ENCODE measurements at regions not wholly inside any gene's neighbourhood (a gene's known extent, or its start where the extent isn't known, plus 50 kb on each side); places are given as distances from the start of the nearest gene placed in this dataset.
"Not testable (repeated sequence)": the region's sequence is repeated elsewhere in the genome, so short reads cannot be mapped to it uniquely, and the experiment has no call there.

- Histone ChIP-seq H3K9me2 (replicated peaks; ENCODE audit: low read depth, low read length) (no peaks in the 10 kb centered on the region), H3K79me2 (ENCODE audit: insufficient read depth, low read length) (no peaks in the 10 kb centered on the region), H3K4me3 (ENCODE audit: low read length, poor library complexity, severe bottlenecking) (no peak overlapping the region), H3K9me3 (ENCODE audit: insufficient read depth, low read depth, low read length) (no peaks in the 10 kb centered on the region), H3K4me1 (ENCODE audit: insufficient read depth, low read length, poor library complexity, severe bottlenecking) (peaks cover 9% of the 10 kb centered on the region), H3K4me2 (ENCODE audit: low read depth, low read length, poor library complexity, severe bottlenecking) (no peak overlapping the region), H3K27me3 (ENCODE audit: insufficient read depth, low read length, poor library complexity, severe bottlenecking) (no peaks in the 10 kb centered on the region), H2AFZ (ENCODE audit: low read length) (no peak overlapping the region), H3K36me3 (ENCODE audit: insufficient read depth, low read length) (no peaks in the 10 kb centered on the region), H3K9ac (ENCODE audit: low read depth, low read length, poor library complexity, severe bottlenecking) (no peak overlapping the region), H3F3A (ENCODE audit: low read depth) (no peaks in the 10 kb centered on the region), H4K20me1 (ENCODE audit: insufficient read depth, low read length, poor library complexity, severe bottlenecking) (no peaks in the 10 kb centered on the region)
- no peak for TF ChIP-seq EZH2phosphoT487 (IDR thresholded peaks at IDR 0.05; ENCODE audit: borderline replicate concordance)
- TF ChIP-seq CTCF (conservative IDR thresholded peaks at IDR 0.05; ENCODE audit: low read length) = no peak
Measured at GRCh38 chr5:136563489-136563888, 198.1 kb upstream of the TRPC7 start.

- Histone ChIP-seq H3K9ac (ENCODE audit: low read depth, low read length, poor library complexity, severe bottlenecking) (no peak overlapping the region), H2AFZ (ENCODE audit: low read length) (no peak overlapping the region), H3K27me3 (ENCODE audit: insufficient read depth, low read length, poor library complexity, severe bottlenecking) (no peaks in the 10 kb centered on the region), H3K4me1 (ENCODE audit: insufficient read depth, low read length, poor library complexity, severe bottlenecking) (peaks cover 9% of the 10 kb centered on the region), H3K36me3 (ENCODE audit: insufficient read depth, low read length) (no peaks in the 10 kb centered on the region), H3K9me2 (replicated peaks; ENCODE audit: low read depth, low read length) (no peaks in the 10 kb centered on the region), H3F3A (ENCODE audit: low read depth) (no peaks in the 10 kb centered on the region), H3K4me2 (ENCODE audit: low read depth, low read length, poor library complexity, severe bottlenecking) (no peak overlapping the region), H3K9me3 (ENCODE audit: insufficient read depth, low read depth, low read length) (no peaks in the 10 kb centered on the region), H4K20me1 (ENCODE audit: insufficient read depth, low read length, poor library complexity, severe bottlenecking) (no peaks in the 10 kb centered on the region), H3K4me3 (ENCODE audit: low read length, poor library complexity, severe bottlenecking) (no peak overlapping the region), H3K79me2 (ENCODE audit: insufficient read depth, low read length) (no peaks in the 10 kb centered on the region)
- TF ChIP-seq CTCF (conservative IDR thresholded peaks at IDR 0.05; ENCODE audit: low read length) (no peak), EZH2phosphoT487 (IDR thresholded peaks at IDR 0.05; ENCODE audit: borderline replicate concordance) (no peak)
Measured at GRCh38 chr5:136560126-136560525, 194.8 kb upstream of the TRPC7 start.

GRCh38 chr5:136559651-136560050, 194.3 kb upstream of the TRPC7 start:
- Histone ChIP-seq H3K4me3 (ENCODE audit: low read length, poor library complexity, severe bottlenecking) (no peak overlapping the region), H3K9ac (ENCODE audit: low read depth, low read length, poor library complexity, severe bottlenecking) (no peak overlapping the region), H3K79me2 (ENCODE audit: insufficient read depth, low read length) (no peaks in the 10 kb centered on the region), H3K36me3 (ENCODE audit: insufficient read depth, low read length) (no peaks in the 10 kb centered on the region), H4K20me1 (ENCODE audit: insufficient read depth, low read length, poor library complexity, severe bottlenecking) (no peaks in the 10 kb centered on the region), H3K4me2 (ENCODE audit: low read depth, low read length, poor library complexity, severe bottlenecking) (no peak overlapping the region), H3K4me1 (ENCODE audit: insufficient read depth, low read length, poor library complexity, severe bottlenecking) (peaks cover 9% of the 10 kb centered on the region), H2AFZ (ENCODE audit: low read length) (no peak overlapping the region), H3K9me3 (ENCODE audit: insufficient read depth, low read depth, low read length) (0 out of 2 replicates have a peak, but pooled peaks cover 2% of the 10 kb centered on the region), H3K9me2 (replicated peaks; ENCODE audit: low read depth, low read length) (no peaks in the 10 kb centered on the region), H3F3A (ENCODE audit: low read depth) (no peaks in the 10 kb centered on the region), H3K27me3 (ENCODE audit: insufficient read depth, low read length, poor library complexity, severe bottlenecking) (no peaks in the 10 kb centered on the region)
- TF ChIP-seq EZH2phosphoT487 (IDR thresholded peaks at IDR 0.05; ENCODE audit: borderline replicate concordance) (no peak), CTCF (conservative IDR thresholded peaks at IDR 0.05; ENCODE audit: low read length) (no peak)

GRCh38 chr5:136547096-136547495, 181.8 kb upstream of the TRPC7 start:
- H3K9me2 ChIP-seq (replicated peaks; ENCODE audit: low read depth, low read length); H3K79me2 ChIP-seq (ENCODE audit: insufficient read depth, low read length); H3K4me2 ChIP-seq (ENCODE audit: low read depth, low read length, poor library complexity, severe bottlenecking); H4K20me1 ChIP-seq (ENCODE audit: insufficient read depth, low read length, poor library complexity, severe bottlenecking); H3K27me3 ChIP-seq (ENCODE audit: insufficient read depth, low read length, poor library complexity, severe bottlenecking); H3K9ac ChIP-seq (ENCODE audit: low read depth, low read length, poor library complexity, severe bottlenecking); H3K4me1 ChIP-seq (ENCODE audit: insufficient read depth, low read length, poor library complexity, severe bottlenecking); H3K4me3 ChIP-seq (ENCODE audit: low read length, poor library complexity, severe bottlenecking); H3F3A ChIP-seq (ENCODE audit: low read depth); H2AFZ ChIP-seq (ENCODE audit: low read length); H3K9me3 ChIP-seq (ENCODE audit: insufficient read depth, low read depth, low read length); H3K36me3 ChIP-seq (ENCODE audit: insufficient read depth, low read length): not testable (repeated sequence)

GRCh38 chr5:136546441-136546840, 181.1 kb upstream of the TRPC7 start:
- H3K79me2 ChIP-seq (ENCODE audit: insufficient read depth, low read length); H3K9me3 ChIP-seq (ENCODE audit: insufficient read depth, low read depth, low read length); H3K9ac ChIP-seq (ENCODE audit: low read depth, low read length, poor library complexity, severe bottlenecking); H4K20me1 ChIP-seq (ENCODE audit: insufficient read depth, low read length, poor library complexity, severe bottlenecking); H3K36me3 ChIP-seq (ENCODE audit: insufficient read depth, low read length); H3F3A ChIP-seq (ENCODE audit: low read depth); H3K27me3 ChIP-seq (ENCODE audit: insufficient read depth, low read length, poor library complexity, severe bottlenecking); H3K4me1 ChIP-seq (ENCODE audit: insufficient read depth, low read length, poor library complexity, severe bottlenecking); H3K4me3 ChIP-seq (ENCODE audit: low read length, poor library complexity, severe bottlenecking); H3K9me2 ChIP-seq (replicated peaks; ENCODE audit: low read depth, low read length); H2AFZ ChIP-seq (ENCODE audit: low read length); H3K4me2 ChIP-seq (ENCODE audit: low read depth, low read length, poor library complexity, severe bottlenecking): not testable (repeated sequence)

Measured in Loucy (cell line).